ENCODE measurements at regions not wholly inside any gene's neighbourhood (a gene's known extent, or its start where the extent isn't known, plus 50 kb on each side); places are given as distances from the start of the nearest gene placed in this dataset.

DNA sequence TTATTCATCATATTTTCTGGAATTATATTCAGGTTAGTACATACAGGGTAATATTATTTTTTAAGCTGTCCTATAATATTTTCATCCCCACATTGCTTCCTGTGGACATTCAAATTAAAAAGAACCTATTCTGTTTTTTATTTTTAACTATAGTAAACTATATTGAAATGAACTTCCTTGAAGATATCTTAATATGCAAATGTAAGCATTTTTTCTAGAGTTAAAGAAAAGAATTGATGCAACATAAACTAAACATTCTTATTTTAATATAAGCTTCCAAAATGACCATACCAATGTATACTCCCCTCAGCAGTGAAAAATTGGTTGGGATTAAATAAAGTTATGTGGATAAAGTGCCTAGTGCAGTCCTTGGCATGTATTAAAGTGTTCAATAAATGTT, 416.6 kb downstream of the KIF2B start:
- no peaks in the 10 kb centered on the region for H3K4me1 ChIP-seq (ENCODE audit: control insufficient read depth in 2 of 2, insufficient read depth in 2 of 2, low read length in 2 of 2)
- no peak for ATAC-seq (ENCODE audit: low read depth)
- no peaks in the 10 kb centered on the region for H3K9me3 ChIP-seq (ENCODE audit: control extremely low read depth in 1 of 3, control insufficient read depth in 2 of 3, insufficient read depth in 1 of 3, low read length in 2 of 3)
- TF ChIP-seq CTCF (IDR thresholded peaks at IDR 0.05) (no peak), EZH2 (IDR thresholded peaks at IDR 0.05; ENCODE audit: borderline replicate concordance, insufficient read depth, low read depth, low read length, poor library complexity, severe bottlenecking) (no peak)
- no peak overlapping the region for H2AFZ ChIP-seq (ENCODE audit: insufficient read depth, low read depth, low read length, poor library complexity, severe bottlenecking)
- CTCF ChIA-PET: no interaction called here
- intact Hi-C loops (cut with micrococcal nuclease): no loop called here
- H3K4me2 ChIP-seq (replicated peaks; ENCODE audit: low read depth, low read length, poor library complexity, severe bottlenecking): no peak overlapping the region
- H3K4me3 ChIP-seq (ENCODE audit: control extremely low read depth in 1 of 5, extremely low read depth in 1 of 5, insufficient read depth in 1 of 5, low read depth in 2 of 5, low read length in 4 of 5): no peak overlapping the region
- H3K27ac Mint-ChIP-seq: no peak overlapping the region
- no peaks in the 10 kb centered on the region for H3K79me2 ChIP-seq (ENCODE audit: control insufficient read depth, insufficient read depth, low read length)
- H3K4me1 Mint-ChIP-seq: no peaks in the 10 kb centered on the region
- no peak overlapping the region for H3K27ac ChIP-seq (ENCODE audit: low read length in 2 of 2)
- H3K4me3 Mint-ChIP-seq: no peak overlapping the region
- H4K20me1 ChIP-seq (ENCODE audit: control insufficient read depth, insufficient read depth, low read length, poor library complexity, severe bottlenecking): no peaks in the 10 kb centered on the region
- H3K9ac ChIP-seq (ENCODE audit: low read length): no peak overlapping the region
- H3K9me3 Mint-ChIP-seq (ENCODE audit: insufficient read depth): peaks cover 6% of the 10 kb centered on the region
- POLR2A ChIA-PET: no interaction called here
- H3K36me3 ChIP-seq (replicated peaks in 1 of 2; ENCODE audit: control extremely low read depth in 1 of 2, control insufficient read depth in 1 of 2, extremely low read depth in 1 of 2, insufficient read depth in 2 of 2, low read length in 1 of 2): no peaks in the 10 kb centered on the region
- no peaks in the 10 kb centered on the region for H3K27me3 ChIP-seq (replicated peaks in 1 of 4; ENCODE audit: control extremely low read depth in 1 of 4, control insufficient read depth in 3 of 4, insufficient read depth in 4 of 4, low read length in 3 of 4)
- DNase-seq: no peak
- no peaks in the 10 kb centered on the region for H3K27me3 Mint-ChIP-seq

- no peaks in the 10 kb centered on the region for H3K27me3 ChIP-seq (replicated peaks in 1 of 4; ENCODE audit: control extremely low read depth in 1 of 4, control insufficient read depth in 3 of 4, insufficient read depth in 4 of 4, low read length in 3 of 4)
- ChIA-PET CTCF (no interaction called here), POLR2A (no interaction called here)
- no peak for DNase-seq
- no peaks in the 10 kb centered on the region for H3K27me3 Mint-ChIP-seq
- intact Hi-C loops (cut with micrococcal nuclease): no loop called here
- no peaks in the 10 kb centered on the region for H4K20me1 ChIP-seq (ENCODE audit: control insufficient read depth, insufficient read depth, low read length, poor library complexity, severe bottlenecking)
- no peak overlapping the region for H3K4me3 ChIP-seq (ENCODE audit: control extremely low read depth in 1 of 5, extremely low read depth in 1 of 5, insufficient read depth in 1 of 5, low read depth in 2 of 5, low read length in 4 of 5)
- no peak overlapping the region for H2AFZ ChIP-seq (ENCODE audit: insufficient read depth, low read depth, low read length, poor library complexity, severe bottlenecking)
- no peak overlapping the region for H3K27ac Mint-ChIP-seq
- peaks cover 0 to 12% (median 0%) of the 10 kb centered on the region in 3 donors for H3K9me3 ChIP-seq (ENCODE audit: control extremely low read depth in 1 of 3, control insufficient read depth in 2 of 3, insufficient read depth in 1 of 3, low read length in 2 of 3)
- H3K4me3 Mint-ChIP-seq: no peak overlapping the region
- no peak for TF ChIP-seq EZH2 (IDR thresholded peaks at IDR 0.05; ENCODE audit: borderline replicate concordance, insufficient read depth, low read depth, low read length, poor library complexity, severe bottlenecking)
- TF ChIP-seq CTCF (IDR thresholded peaks at IDR 0.05): no peak
- H3K4me1 ChIP-seq (ENCODE audit: control insufficient read depth in 2 of 2, insufficient read depth in 2 of 2, low read length in 2 of 2): no peaks in the 10 kb centered on the region
- H3K9ac ChIP-seq (ENCODE audit: low read length): no peak overlapping the region
- no peak for ATAC-seq (ENCODE audit: low read depth)
- no peaks in the 10 kb centered on the region for H3K36me3 ChIP-seq (replicated peaks in 1 of 2; ENCODE audit: control extremely low read depth in 1 of 2, control insufficient read depth in 1 of 2, extremely low read depth in 1 of 2, insufficient read depth in 2 of 2, low read length in 1 of 2)
- no peaks in the 10 kb centered on the region for H3K9me3 Mint-ChIP-seq (ENCODE audit: insufficient read depth)
- WGBS (ENCODE audit: insufficient coverage): no CpG with 5 or more reads among the region's 3 CpGs
- no peak overlapping the region for H3K4me2 ChIP-seq (replicated peaks; ENCODE audit: low read depth, low read length, poor library complexity, severe bottlenecking)
- H3K4me1 Mint-ChIP-seq: no peaks in the 10 kb centered on the region
- no peak overlapping the region for H3K27ac ChIP-seq (ENCODE audit: low read length in 2 of 2)
- H3K79me2 ChIP-seq (ENCODE audit: control insufficient read depth, insufficient read depth, low read length): no peaks in the 10 kb centered on the region
Observed at GRCh38 chr17:54255696-54256095, 433.0 kb downstream of the KIF2B start.
